GM12801 (cell line): ENCODE measurements at regions not wholly inside any gene's neighbourhood (a gene's known extent, or its start where the extent isn't known, plus 50 kb on each side); places are given as distances from the start of the nearest gene placed in this dataset.

Experiments used
- CTCF ChIP-seq: IDR thresholded peaks from one replicate; pipeline ENCODE4 v1.5.1; 2011; ENCODE audit warnings: control low read depth; ENCODE audit not compliant: insufficient read length; ENCODE audit errors: extremely low read depth

- TF ChIP-seq CTCF = no peak
These were observed 206.9 kb upstream of the TMEM45B start for GRCh38 chr11:129608711-129609110.

GRCh38 chr11:129610125-129610524 is 205.5 kb upstream of the TMEM45B start:
- no peak for TF ChIP-seq CTCF

GRCh38 chr11:129610545-129610944 is 205.1 kb upstream of the TMEM45B start:
- TF ChIP-seq CTCF = no peak

- no peak for TF ChIP-seq CTCF
These were observed 203.8 kb upstream of the TMEM45B start for GRCh38 chr11:129611661-129612446.

- TF ChIP-seq CTCF = no peak
These were observed 203.1 kb upstream of the TMEM45B start for GRCh38 chr11:129612447-129612961.

GRCh38 chr11:129613071-129613470 is 202.6 kb upstream of the TMEM45B start:
- TF ChIP-seq CTCF = no peak

GRCh38 chr11:129614256-129614944 is 201.2 kb upstream of the TMEM45B start:
- no peak for TF ChIP-seq CTCF
